Activated T-helper 2 cell treated with anti-CD3 and anti-CD28 coated beads, Interferon-gamma antibody, Interleukin-2, Interleukin-4, amounts not matched to agents 10 μg/mL and 5 μg/mL and 100 μg/mL, durations not matched to agents 14 hours and 24 hours and 36 hours (primary cell): ENCODE measurements at regions not wholly inside any gene's neighbourhood (a gene's known extent, or its start where the extent isn't known, plus 50 kb on each side); places are given as distances from the start of the nearest gene placed in this dataset.

Experiments
- DNase-seq: peaks from one replicate; pipeline ENCODE4 v3.0.0; 2021; ENCODE audit warnings: low spot score
- H3K27ac Mint-ChIP-seq: one replicate; pipeline ENCODE4 v1.8.0; 2021; ENCODE audit warnings: mixed read lengths
- H3K27me3 Mint-ChIP-seq: one replicate; pipeline ENCODE4 v1.8.0; 2021; ENCODE audit warnings: low read depth, mixed read lengths
- H3K36me3 Mint-ChIP-seq: one replicate; pipeline ENCODE4 v1.8.0; 2021; ENCODE audit warnings: low read depth, mixed read lengths
- H3K4me1 Mint-ChIP-seq: one replicate; pipeline ENCODE4 v1.8.0; 2021; ENCODE audit warnings: low read depth, mixed read lengths
- H3K4me3 Mint-ChIP-seq: one replicate; pipeline ENCODE4 v1.8.0; 2021; ENCODE audit warnings: low read depth, mild to moderate bottlenecking, moderate library complexity, mixed read lengths
- H3K9me3 Mint-ChIP-seq: one replicate; pipeline ENCODE4 v1.8.0; 2021; ENCODE audit warnings: mixed read lengths
- intact Hi-C: fragments of 100-400 bp; cut with micrococcal nuclease; formaldehyde crosslinking; loops from one replicate; pipeline ENCODE4 v1.15.1; 2023

DNA sequence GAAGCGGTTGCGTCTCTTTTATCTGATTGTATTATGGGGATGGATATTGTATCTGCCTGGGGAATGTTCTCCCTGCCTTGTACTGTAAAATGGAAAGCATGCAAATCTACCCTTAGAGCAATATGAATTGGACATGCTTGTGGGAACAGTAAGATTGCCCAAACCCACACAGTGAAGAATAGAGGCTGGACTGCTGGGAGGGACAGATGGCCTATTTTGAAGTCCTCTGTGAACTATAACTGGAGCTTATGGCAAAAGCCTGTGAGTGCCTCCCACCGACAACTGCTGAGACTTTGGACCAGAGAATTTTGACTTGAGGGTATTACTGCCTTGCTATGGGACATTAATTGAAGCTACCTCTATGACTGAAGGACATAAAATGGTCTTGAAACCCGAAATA lies 168.9 kb downstream of the ERCC6L2 start:
- H3K27me3 Mint-ChIP-seq = no peaks in the 10 kb centered on the region
- DNase-seq = no peak
- no peak overlapping the region for H3K27ac Mint-ChIP-seq
- intact Hi-C loops = no loop called here
- no peak overlapping the region for H3K4me3 Mint-ChIP-seq
- H3K4me1 Mint-ChIP-seq = peaks cover 3% of the 10 kb centered on the region
- peaks cover 6% of the 10 kb centered on the region for H3K36me3 Mint-ChIP-seq
- H3K9me3 Mint-ChIP-seq = peaks cover under 1% of the 10 kb centered on the region

DNA sequence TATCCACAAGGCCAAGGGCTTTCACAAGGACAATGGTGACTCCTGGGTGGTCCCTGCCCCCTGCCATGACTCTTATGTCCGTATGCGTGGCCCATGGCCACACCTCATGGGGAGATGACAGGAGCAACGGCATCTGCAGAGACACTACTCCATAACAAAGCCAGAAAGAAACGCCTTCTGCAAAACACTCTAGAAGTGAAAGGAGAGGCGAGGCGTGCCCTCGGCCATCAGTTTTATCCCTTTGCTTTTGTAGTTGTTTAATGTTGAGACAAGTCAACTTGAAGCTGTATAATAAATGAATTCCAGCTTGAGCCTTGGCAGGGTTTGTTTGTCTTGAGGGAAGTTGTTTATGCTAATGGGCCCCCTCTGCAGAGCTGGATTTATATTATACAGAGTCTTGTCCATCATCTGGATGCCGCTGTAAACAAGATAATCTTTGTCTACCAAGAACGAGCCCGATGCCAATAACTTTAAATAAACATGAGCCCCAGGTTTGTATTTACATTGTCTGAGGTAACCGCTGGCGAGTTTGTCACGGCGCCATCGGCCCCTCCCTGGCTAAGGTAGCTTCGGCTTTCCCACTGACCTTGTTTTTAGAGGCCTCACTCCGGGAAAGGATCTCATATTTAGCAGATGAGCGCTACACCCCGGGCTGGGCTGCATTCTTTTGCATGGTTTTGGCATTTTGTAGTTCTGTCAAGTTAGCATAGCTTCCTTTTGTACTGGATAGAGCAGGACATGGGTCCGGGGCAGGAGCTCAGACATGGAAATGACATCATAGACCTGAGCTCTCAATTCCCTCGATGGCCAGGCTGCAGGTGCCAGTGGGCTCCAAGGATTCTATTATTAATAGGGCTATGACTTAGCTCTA lies 165.3 kb downstream of the ERCC6L2 start:
- intact Hi-C loops = no loop called here
- Mint-ChIP-seq H3K36me3 (peaks cover 22% of the 10 kb centered on the region), H3K27ac (no peak overlapping the region), H3K4me3 (no peak overlapping the region), H3K27me3 (no peaks in the 10 kb centered on the region), H3K9me3 (peaks cover 31% of the 10 kb centered on the region), H3K4me1 (no peaks in the 10 kb centered on the region)
- DNase-seq = no peak

DNA sequence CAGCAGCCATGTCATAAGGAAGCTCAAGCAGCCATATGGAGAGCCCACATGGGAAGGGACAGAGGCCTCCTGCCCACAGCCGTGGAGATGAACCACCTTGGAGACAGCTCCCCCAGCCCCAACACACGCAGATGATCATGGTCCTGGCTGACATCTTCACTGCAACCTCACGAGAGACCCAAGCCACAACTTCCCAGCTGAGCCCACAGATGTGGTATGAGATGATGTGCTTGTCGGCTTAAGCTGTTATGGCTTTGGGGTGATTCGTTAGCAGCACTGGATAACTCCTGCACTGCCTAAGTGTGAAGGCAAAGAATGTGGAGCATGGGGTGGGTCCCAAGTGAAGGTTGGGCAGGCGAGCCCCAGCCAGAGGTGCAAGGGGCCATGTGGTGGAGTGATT lies 163.4 kb downstream of the ERCC6L2 start:
- H3K27ac Mint-ChIP-seq = no peak overlapping the region
- DNase-seq = no peak
- peaks cover 22% of the 10 kb centered on the region for H3K36me3 Mint-ChIP-seq
- peaks cover 39% of the 10 kb centered on the region for H3K9me3 Mint-ChIP-seq
- no peaks in the 10 kb centered on the region for H3K27me3 Mint-ChIP-seq
- intact Hi-C loops = no loop called here
- H3K4me1 Mint-ChIP-seq = no peaks in the 10 kb centered on the region
- H3K4me3 Mint-ChIP-seq = no peak overlapping the region

DNA sequence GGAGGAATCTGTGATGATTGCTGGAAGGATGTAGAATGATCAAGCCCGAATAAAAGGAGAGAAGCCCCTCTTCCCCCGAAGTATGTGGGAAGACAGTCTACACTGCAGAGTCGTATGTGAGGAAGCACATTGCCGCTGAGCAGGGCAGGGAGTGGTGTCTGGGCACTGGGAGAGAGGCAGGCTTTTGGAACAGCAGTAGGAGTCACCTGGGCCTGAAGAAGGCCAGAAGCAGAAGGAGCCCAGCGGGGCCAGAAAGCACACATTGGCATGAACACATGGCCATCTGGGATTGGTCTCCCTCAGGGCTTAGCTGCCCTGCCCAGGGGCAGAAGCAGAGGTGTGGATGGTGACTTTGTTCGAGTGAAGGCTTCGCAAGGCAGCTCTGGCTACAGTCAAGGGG lies 162.8 kb downstream of the ERCC6L2 start:
- Mint-ChIP-seq H3K9me3 (peaks cover 39% of the 10 kb centered on the region), H3K4me1 (no peaks in the 10 kb centered on the region), H3K36me3 (peaks cover 22% of the 10 kb centered on the region), H3K27ac (no peak overlapping the region), H3K27me3 (no peaks in the 10 kb centered on the region), H3K4me3 (no peak overlapping the region)
- DNase-seq = no peak
- intact Hi-C loops = no loop called here

DNA sequence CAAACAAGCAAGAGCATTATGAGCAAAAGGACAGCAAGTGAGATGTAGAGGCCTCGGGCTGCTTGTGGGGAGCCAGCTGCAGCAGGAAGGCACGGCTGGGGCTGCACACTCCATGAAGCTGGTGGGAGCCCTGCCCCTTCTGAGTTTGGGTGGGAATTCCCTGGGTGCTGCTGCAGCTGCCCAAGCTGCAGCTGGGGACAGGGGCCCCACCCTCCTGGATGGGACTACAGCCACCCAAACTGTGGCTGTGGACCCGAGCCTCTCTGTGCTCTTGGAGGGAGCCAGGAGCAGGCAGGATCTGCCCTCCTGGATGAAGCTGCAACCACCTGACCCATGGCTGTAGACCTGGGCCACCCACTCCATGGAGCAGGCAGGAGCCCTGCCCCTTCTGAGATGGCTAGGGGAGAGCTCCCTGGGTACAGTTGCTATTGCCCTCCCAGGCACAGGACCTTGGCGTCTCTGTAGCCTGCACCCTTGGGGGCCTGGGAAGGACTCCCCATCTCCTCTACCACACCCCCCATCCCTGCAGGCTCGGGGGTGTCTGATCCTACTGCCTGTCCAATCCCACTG lies 159.1 kb downstream of the ERCC6L2 start:
- DNase-seq = no peak
- Mint-ChIP-seq H3K36me3 (peaks cover 16% of the 10 kb centered on the region), H3K9me3 (peaks cover 39% of the 10 kb centered on the region), H3K27ac (no peak overlapping the region), H3K4me3 (no peak overlapping the region), H3K27me3 (peaks cover under 1% of the 10 kb centered on the region), H3K4me1 (peaks cover 2% of the 10 kb centered on the region)
- intact Hi-C loops = no loop called here

DNA sequence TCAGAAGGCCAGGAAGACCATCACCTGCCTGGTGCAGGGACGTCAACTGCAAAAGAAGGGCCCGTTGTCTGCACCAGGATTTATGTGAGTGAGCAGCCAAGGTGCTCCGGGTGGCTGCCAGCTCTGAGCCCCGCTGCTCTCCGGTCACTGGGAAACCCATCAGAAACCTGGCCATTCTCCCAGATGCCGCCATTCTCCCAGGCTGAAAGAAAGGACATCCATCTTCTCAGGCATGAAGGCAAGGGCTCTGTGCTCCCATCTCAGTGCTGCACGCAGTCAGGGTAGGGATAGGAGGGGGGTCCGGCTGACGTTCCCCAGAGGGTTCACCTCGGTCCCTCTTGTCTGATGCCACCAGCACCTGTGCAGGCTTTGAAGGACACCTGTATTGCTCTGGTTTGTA lies 158.4 kb downstream of the ERCC6L2 start:
- H3K27ac Mint-ChIP-seq = no peak overlapping the region
- no peak for DNase-seq
- intact Hi-C loops = no loop called here
- H3K9me3 Mint-ChIP-seq = peaks cover 34% of the 10 kb centered on the region
- peaks cover 2% of the 10 kb centered on the region for H3K4me1 Mint-ChIP-seq
- peaks cover 2% of the 10 kb centered on the region for H3K27me3 Mint-ChIP-seq
- H3K4me3 Mint-ChIP-seq = no peak overlapping the region
- H3K36me3 Mint-ChIP-seq = peaks cover 16% of the 10 kb centered on the region

DNA sequence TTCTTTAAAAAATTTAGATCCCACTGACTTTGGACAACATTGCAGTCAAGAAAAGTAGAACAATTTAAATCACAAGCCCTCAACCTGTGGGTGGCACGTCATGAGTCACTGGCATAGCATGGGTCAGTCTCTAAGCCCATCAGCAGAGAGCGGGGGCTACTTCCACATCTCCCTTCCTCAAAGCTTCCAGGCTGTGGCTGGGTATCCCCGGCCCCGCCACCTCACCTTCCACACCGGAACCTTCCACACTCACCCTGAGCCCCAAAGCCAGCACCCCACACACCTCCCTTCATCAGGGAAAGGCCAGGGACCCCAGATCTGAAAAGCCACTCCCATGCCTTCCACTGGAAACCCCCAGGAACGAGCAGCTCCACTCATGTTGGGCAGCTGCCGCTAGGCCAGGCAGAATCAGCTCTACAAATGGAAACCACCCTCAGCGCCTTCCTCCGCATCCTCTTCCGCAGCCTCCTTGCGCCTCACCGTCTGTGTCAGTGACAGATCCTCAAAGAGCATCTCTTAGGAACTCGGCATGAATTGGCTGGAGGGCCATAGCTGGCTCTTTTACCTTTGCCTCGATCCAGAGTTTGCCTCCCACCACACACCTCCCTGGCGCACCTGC lies 156.5 kb downstream of the ERCC6L2 start:
- intact Hi-C loops = no loop called here
- H3K4me1 Mint-ChIP-seq = peaks cover 4% of the 10 kb centered on the region
- peaks cover 15% of the 10 kb centered on the region for H3K9me3 Mint-ChIP-seq
- no peak for DNase-seq
- H3K27me3 Mint-ChIP-seq = peaks cover 15% of the 10 kb centered on the region
- H3K4me3 Mint-ChIP-seq = no peak overlapping the region
- no peaks in the 10 kb centered on the region for H3K36me3 Mint-ChIP-seq
- no peak overlapping the region for H3K27ac Mint-ChIP-seq

DNA sequence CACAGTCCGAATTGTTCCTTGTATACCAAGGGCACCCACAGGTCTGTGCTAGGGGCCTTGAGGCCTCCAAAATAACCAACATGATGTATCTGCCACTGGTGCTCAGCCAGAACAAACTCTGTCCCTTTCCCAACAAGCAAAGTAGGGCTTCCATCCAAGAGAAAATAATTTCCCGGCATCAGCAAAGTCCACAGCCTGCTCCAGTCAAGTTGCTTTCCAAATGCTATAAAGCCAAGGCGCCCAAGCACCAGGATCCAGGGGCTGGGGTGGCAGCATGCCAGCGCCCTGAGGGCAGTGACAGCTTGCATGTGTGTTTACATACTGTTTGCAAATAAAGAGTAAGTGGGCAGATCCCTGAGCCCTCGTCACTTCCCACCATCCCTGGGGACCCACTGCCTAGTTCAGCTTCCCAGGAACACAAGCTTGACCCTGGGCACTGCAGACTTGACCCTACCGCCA lies 155.9 kb downstream of the ERCC6L2 start:
- Mint-ChIP-seq H3K36me3 (no peaks in the 10 kb centered on the region), H3K4me3 (no peak overlapping the region), H3K27me3 (peaks cover 15% of the 10 kb centered on the region), H3K4me1 (peaks cover 10% of the 10 kb centered on the region), H3K9me3 (peaks cover 14% of the 10 kb centered on the region), H3K27ac (no peak overlapping the region)
- DNase-seq = no peak
- intact Hi-C loops = no loop called here

DNA sequence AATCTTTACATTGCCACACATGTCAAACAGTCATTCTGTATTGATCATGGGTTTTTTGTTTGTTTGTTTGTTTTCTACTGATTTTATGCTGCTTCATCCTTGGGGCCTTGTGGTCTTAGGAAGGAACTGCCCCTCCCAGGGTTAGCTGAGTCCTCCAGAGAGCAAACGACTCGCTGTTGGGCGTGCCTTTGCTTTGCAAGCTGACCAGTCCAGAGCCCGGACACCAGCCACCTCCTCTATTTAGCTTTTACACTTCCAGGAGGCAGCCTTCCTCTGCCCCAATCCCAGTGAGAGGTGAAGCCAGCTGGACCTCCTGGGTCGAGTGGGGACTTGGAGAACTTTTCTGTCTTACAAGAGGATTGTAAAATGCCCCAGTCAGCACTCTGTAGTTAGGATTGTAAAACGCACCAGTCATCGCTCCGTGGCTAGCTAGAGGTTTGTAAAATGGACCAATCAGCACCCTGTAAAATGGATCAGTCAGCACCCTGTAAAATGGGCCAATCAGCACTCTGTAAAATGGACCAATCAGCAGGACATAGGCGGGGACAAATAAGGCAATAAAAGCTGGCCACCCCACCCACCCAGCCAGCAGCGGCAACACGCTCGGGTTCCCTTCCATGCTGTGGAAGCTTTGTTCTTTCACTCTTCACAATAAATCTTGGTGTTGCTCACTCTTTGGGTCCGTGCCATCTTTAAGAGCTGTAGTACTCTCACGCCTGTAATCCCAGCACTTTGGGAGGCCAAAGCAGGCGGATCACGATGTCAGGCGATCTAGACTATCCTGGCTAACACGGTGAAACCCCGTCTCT lies 154.4 kb downstream of the ERCC6L2 start:
- no peak for DNase-seq
- Mint-ChIP-seq H3K9me3 (peaks cover under 1% of the 10 kb centered on the region), H3K4me3 (no peak overlapping the region), H3K4me1 (peaks cover 18% of the 10 kb centered on the region), H3K36me3 (peaks cover 3% of the 10 kb centered on the region), H3K27me3 (peaks cover 15% of the 10 kb centered on the region), H3K27ac (no peak overlapping the region)
- intact Hi-C loops = no loop called here

DNA sequence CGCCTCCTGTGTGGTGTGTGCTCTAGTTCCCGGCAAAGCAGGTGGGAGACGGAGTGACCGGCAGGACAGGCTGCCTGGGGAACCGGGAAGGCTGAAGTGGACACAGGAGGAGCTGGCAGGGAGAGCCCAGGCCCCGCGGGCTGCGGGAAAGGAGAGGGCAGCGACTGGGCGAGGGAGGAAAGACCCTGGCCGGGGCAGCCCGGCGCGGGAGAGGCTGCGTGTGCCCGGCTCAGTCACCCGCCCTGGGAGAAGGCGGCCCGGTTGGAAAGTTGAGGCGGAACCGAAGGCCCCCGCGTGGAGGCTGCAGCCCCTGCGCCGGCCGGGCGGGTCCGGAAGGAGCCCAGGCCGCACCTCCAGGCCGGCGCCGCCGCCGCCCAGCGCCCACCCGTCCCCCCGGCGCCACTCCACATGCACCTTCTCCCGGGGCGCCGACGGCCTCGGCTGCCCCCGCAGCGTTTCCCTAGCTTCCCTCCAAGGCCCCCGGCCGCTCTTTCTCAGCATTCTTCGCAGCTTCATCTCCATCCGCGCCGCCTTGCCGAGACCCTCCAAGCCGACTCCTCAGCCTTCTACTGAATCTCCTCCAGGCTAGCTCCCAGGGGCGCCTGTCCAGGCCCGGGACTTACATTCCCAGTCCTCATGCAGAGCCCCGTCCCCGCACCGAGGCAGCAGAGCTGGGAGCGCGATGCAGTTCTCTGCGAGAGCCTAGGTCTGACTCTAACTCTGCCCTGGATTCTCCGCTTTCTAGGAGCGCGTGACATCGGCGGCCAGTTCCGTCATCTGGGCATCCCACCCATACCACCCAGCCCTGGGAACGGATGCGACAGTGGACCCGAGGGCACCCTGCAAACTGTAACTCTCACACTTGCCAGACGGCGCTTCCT lies 152.0 kb downstream of the ERCC6L2 start:
- no peak for DNase-seq
- Mint-ChIP-seq H3K36me3 (peaks cover 3% of the 10 kb centered on the region), H3K27ac (no peak overlapping the region), H3K4me1 (peaks cover 39% of the 10 kb centered on the region), H3K27me3 (peaks cover 15% of the 10 kb centered on the region), H3K9me3 (no peaks in the 10 kb centered on the region), H3K4me3 (no peak overlapping the region)
- intact Hi-C loops = no loop called here

DNA sequence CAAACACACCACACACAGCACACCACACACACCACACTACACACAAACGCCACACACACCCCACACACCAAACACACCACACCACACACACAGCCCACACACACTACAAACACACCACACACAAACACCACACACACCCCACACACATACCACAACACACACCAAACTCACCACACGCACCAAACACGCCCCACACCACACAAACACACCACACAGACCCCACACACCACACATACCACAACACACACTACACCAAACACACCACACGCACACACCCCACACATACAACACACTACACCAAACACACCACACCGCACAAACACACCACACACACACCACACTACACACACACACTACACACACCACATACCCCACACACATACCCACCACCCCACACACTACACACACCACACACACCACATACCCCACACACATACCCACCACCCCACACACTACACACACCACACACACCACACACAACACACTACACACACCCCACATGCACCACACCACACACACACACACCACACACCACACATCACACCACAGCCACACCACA lies 151.2 kb downstream of the ERCC6L2 start:
- intact Hi-C loops = no loop called here
- Mint-ChIP-seq H3K4me1 (peaks cover 42% of the 10 kb centered on the region), H3K9me3 (no peaks in the 10 kb centered on the region), H3K27me3 (peaks cover 15% of the 10 kb centered on the region), H3K27ac (no peak overlapping the region), H3K36me3 (peaks cover 3% of the 10 kb centered on the region), H3K4me3 (no peak overlapping the region)
- no peak for DNase-seq
